Esophagus squamous epithelium (tissue), 4 donors: ENCODE measurements at regions not wholly inside any gene's neighbourhood (a gene's known extent, or its start where the extent isn't known, plus 50 kb on each side); places are given as distances from the start of the nearest gene placed in this dataset.
A peak's percentile ranks its signal among the peaks of the same experiment; 100 is the strongest.

Source experiments
- POLR2A ChIP-seq, 4 donors: fragments of 450-650 bp; IDR thresholded peaks; one replicate each; pipeline ENCODE4 v1.6.1; 2017; ENCODE audit warnings: antibody characterized with exemption in 4 of 4, mild to moderate bottlenecking in 4 of 4, moderate library complexity in 3 of 4
- TF ChIP-seq, protein P1 (sequence below), 6 experiments: fragments of 450-650 bp in 4 of 6; fragments of 200-600 bp in 2 of 6; sonication (generic) in 2 of 6; IDR thresholded peaks; one replicate each; pipeline ENCODE4 v1.5.1; 2016 to 2019; ENCODE audit warnings: antibody characterized with exemption in 6 of 6, mild to moderate bottlenecking in 4 of 6, moderate library complexity in 4 of 6

DNA sequence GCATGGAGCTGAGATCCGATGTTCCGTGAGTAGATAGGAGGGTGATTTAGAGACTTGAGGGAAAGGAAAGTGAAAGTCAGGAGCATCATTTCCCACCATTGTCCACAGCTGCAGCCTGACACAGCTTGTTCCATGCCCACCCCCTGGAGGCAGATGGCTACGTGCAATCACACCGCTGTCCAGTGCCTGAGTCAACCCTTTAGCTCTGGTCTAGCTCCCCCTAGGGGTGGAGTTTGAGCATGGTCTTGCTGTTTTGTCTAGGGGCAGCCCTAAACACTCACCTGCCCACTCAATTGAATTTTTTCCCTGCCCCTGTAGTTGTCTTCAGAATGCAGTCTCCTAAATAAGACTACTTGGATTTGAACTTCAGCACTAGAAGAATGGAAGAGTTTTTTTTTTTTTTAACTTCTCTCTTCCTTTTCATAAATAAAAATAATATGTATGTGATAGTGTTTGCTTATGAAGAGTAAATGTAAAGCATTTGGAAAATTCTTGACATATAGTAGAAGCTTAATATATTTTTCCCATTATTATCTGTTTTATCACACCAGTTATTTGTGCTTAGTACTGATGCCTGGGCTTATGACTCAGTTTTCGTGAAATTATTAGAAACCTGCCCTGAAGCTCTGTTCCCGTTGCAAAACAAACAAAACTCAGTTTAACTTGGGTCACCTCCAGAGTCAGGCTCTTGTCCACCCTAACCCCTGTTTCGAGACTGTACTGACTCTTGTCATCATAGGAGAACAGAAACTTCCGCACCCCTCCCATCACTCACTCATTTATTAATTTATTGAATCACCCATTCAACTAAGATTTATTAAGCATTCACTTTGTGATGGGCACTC is 814.8 kb downstream of the MAFB start:
- TF ChIP-seq, protein P1, sequence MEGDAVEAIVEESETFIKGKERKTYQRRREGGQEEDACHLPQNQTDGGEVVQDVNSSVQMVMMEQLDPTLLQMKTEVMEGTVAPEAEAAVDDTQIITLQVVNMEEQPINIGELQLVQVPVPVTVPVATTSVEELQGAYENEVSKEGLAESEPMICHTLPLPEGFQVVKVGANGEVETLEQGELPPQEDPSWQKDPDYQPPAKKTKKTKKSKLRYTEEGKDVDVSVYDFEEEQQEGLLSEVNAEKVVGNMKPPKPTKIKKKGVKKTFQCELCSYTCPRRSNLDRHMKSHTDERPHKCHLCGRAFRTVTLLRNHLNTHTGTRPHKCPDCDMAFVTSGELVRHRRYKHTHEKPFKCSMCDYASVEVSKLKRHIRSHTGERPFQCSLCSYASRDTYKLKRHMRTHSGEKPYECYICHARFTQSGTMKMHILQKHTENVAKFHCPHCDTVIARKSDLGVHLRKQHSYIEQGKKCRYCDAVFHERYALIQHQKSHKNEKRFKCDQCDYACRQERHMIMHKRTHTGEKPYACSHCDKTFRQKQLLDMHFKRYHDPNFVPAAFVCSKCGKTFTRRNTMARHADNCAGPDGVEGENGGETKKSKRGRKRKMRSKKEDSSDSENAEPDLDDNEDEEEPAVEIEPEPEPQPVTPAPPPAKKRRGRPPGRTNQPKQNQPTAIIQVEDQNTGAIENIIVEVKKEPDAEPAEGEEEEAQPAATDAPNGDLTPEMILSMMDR (IDR thresholded peaks at IDR 0.05): peak; percentile 40 to 78 (median 60)
- no peak for TF ChIP-seq POLR2A (IDR thresholded peaks at IDR 0.05)
